Activated CD4-positive, alpha-beta T cell treated with anti-CD3 and anti-CD28 coated beads, Interleukin-2, Interleukin-4, amounts not matched to agents 100 ng/mL and 50 ng/mL, durations not matched to agents 16 hours and 8 hours (primary cell): ENCODE measurements at regions not wholly inside any gene's neighbourhood (a gene's known extent, or its start where the extent isn't known, plus 50 kb on each side); places are given as distances from the start of the nearest gene placed in this dataset.
"Not testable (repeated sequence)": the region's sequence is repeated elsewhere in the genome, so short reads cannot be mapped to it uniquely, and the experiment has no call there.

Source experiments
- DNase-seq: peaks from one replicate; pipeline ENCODE4 v3.0.0-alpha.2; 2020; ENCODE audit warnings: low spot score

DNA sequence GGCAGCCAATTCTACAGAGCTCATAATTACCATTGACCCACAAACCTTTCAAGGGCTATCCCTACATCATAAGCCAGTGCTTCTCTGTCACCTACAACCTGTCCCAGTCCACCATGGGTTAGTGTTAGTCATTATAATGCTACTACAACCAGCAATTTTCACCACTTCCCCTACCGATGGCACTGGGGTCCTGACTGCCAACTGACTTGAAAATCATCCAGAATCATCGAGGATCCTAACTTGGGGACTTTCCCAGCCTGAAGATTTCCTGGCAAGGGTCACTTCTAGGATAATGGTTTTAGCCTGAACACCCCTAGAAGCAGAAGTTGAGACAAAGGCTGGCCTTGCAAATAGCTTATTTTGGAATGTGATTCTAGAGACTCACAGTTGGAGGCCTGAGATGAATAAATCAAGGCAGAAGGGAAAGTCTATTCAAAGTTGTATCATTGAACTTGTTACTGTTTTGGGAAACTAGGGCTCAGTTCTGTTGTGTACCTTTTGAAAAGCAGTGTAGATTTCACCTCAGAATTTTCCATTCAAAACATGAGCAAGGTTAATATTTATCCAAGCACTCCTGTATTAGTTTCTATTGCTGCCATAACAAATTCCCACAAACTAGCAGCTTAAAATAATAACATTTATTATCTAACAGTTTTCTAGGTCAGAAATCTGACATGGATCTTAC is 633.0 kb downstream of the LRRC70 start:
- no peak for DNase-seq

- DNase-seq, result no peak
These were observed 627.4 kb downstream of the LRRC70 start for GRCh38 chr5:63205976-63206375.

DNA sequence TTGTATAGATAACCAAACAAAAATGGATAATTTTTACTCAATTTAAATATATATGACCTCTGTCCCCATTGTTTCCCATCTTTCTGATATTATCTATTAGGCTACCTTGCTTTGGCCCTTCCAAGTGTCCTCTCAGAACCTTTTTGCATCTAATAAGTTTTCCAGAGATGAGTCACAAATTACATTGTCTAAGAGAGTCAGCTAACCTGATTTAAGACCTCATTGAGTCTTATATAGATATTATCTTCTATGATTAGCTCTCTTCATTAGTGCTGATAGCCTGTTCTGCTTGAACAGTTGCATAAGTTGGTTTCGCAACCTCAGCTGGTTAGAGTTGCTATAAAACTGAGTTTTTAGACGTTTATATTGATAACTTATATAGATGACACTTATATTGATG is 623.1 kb downstream of the LRRC70 start:
- no peak for DNase-seq

DNA sequence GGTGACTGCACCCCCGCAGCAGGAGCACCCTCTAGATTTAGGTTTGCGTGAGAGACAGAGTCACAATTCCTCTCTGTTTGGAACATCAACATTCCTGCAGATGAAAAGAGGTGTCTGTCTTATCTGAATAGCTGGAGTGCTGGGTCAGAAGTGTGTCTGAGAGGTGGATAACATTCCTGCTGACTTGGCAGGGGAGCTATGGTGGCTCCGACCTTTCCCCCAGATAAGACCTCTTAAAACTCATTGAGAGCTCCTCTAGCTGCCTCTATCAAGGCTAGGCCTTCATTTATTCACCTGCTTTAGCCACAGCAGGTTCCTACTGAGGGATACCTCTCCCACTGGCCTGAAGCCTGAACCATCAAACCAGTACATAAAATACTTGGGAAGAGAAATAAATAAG is 615.5 kb downstream of the LRRC70 start:
- DNase-seq, result no peak

GRCh38 chr5:63180190-63180589 is 601.6 kb downstream of the LRRC70 start:
- DNase-seq, result not testable (repeated sequence)

DNA sequence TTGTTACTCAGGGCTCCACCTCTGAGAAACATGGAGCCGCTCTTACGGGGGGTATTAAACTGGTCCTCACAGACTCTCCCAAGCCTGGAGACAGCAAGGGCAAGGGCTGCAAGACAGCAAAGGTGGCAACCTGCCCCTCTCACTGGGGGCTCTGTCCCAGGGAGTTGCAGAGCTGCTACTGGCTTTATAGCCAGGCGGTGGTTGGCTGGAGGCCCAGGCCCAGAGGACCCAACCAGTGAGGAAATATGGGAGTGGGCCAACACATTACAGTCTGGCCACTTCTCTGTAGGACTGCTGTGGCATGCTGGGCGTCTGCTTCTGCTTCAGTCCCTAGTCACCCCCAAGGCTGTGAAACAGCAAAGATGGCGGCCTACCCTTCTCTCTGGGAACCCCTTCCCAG is 597.2 kb downstream of the LRRC70 start:
- DNase-seq, result no peak

DNA sequence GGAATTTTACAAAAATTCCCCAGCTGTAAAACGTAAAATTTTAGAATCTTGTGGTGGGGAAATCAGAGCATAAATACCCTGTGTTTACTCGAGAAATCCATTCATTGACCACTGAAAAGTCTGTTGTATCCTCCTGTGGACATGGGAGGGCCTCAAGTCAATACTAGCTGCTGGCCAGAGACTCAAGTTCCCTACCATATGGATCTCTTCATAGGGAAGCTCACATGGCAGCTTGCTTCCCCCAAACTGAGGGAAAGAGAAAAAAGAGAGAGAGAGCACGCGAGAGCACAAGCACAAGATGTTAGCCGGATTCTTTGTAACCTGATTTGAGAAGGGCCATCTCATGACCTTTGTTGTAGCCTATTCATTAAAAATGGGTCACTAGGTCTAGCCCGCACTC is 591.9 kb downstream of the LRRC70 start:
- no peak for DNase-seq

- no peak for DNase-seq
These were observed 586.4 kb downstream of the LRRC70 start for GRCh38 chr5:63164838-63165535.

- DNase-seq, result no peak
These were observed 585.7 kb downstream of the LRRC70 start for GRCh38 chr5:63164339-63164738.

GRCh38 chr5:63155310-63155631 is 576.7 kb downstream of the LRRC70 start:
- no peak for DNase-seq

DNA sequence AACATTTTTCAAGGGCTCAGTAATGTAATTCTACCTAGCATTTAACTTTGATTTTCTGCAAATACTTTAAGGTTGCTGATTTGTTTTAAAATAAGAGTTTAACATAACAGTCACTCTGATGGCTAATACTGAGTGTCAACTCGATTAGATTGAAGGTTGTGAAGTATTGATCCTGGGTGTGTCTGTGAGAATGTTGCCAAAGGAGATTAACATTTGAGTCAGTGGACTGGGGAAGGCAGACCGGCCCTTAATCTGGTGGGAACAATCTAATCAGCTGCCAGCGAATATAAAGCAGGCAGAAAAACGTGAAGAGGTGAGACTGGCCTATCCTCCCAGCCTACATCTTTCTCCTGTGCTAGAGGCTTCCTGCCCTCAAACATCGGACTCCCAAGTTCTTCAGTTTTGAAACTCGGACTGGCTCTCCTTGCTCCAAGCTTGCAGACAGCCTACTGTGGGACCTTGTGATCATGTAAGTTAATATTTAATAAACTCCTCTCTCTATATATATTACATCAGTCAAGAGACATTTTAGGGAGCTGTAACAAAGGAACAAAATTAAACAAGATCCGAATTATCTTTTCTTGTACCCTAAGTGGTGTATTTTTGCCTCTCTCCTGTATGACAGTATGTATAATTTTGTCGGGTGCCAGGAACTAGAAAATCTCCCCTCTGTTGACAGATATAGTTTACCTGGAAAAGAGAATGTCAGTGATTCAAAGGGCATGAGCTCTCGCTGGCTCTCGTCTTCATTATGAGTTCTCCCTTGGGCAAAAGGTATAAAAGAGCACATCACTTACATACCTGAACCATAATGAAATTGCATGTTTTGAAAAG is 576.1 kb downstream of the LRRC70 start:
- DNase-seq, result no peak

DNA sequence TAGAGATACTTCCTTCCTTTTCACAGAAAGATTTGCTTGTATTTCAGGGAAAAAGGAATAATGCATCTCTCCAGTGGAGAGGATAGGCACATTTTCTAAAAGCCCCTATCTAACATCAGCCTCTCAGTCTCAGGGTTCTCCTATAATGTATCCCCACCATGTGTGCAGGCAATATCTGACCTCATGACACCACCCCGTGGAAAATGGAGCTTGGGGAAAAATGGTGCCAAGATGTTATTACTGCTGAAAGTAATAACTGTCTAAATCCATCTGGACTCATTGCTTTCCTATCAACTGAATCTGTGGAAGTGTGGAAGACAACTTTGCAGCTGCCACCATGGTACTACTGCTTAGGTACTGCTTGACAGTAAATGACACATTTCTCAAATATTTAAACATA is 574.3 kb downstream of the LRRC70 start:
- no peak for DNase-seq

- DNase-seq, result no peak
These were observed 566.5 kb downstream of the LRRC70 start for GRCh38 chr5:63145167-63145566.

GRCh38 chr5:63141591-63141990 is 563.0 kb downstream of the LRRC70 start:
- no peak for DNase-seq

DNA sequence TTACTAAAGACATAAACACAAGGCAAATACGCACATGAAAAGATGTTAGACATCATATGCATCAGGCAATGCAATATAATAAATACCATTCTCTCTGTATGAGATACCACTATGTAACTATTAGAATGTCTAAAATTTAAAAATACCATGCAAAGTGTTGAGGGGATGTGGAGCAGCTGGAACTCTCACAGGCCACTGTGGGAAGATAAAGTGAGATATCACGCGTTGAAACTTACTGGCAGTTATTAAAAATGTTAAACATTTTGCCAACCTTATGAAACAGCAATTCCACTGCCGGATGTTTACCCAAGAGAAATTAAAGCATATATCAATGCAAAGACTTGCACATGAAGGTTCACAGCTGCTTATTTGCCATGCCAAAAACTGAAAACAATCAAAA is 556.7 kb downstream of the LRRC70 start:
- DNase-seq, result no peak

GRCh38 chr5:63131626-63132285 is 553.1 kb downstream of the LRRC70 start:
- no peak for DNase-seq

- DNase-seq, result no peak
These were observed 550.1 kb downstream of the LRRC70 start for GRCh38 chr5:63128761-63129160.

GRCh38 chr5:63128018-63128417 is 549.4 kb downstream of the LRRC70 start:
- DNase-seq, result no peak

DNA sequence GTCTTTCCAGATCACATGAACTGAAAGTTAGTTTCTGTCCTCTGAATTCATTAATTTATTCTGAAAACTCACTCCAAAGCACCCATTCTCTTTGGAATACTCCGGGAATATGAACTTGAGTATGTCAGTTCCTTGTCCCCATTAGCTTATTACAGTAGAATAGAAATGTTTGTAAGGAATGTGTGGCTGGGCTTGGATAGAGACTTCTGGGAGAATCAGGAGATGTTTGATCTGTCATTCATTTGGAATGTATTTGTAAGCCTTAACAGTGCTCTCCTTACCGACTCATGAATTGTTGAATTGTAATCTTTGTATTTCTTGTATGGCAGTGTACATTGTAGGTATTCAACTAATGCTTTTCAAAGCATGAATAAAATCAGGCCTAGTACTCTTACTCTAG is 548.4 kb downstream of the LRRC70 start:
- DNase-seq, result no peak

- DNase-seq, result peak; percentile 29
These were observed 547.2 kb downstream of the LRRC70 start for GRCh38 chr5:63125862-63126261.

- DNase-seq, result no peak
These were observed 546.8 kb downstream of the LRRC70 start for GRCh38 chr5:63125392-63125791.

DNA sequence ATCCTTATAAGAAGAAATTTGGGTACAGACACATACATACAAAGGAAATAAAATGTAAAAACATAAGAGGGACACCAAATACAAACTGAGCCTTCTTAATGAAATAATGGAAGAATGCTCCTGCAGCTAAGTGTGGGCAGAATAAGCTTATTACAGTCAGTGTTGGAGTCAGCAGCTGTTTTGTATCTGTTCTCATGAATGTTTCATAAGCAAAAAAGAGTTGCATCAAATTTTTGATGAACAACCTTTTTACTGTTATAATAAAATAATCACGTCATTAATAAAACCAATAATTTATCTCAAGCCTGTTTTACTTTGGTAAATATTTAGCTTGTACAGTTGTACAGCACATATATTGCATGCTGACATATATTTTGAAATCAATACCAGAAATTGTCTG is 545.6 kb downstream of the LRRC70 start:
- no peak for DNase-seq

GRCh38 chr5:63121471-63121870 is 542.9 kb downstream of the LRRC70 start:
- no peak for DNase-seq
